ENCODE measurements at regions not wholly inside any gene's neighbourhood (a gene's known extent, or its start where the extent isn't known, plus 50 kb on each side); places are given as distances from the start of the nearest gene placed in this dataset.

DNA sequence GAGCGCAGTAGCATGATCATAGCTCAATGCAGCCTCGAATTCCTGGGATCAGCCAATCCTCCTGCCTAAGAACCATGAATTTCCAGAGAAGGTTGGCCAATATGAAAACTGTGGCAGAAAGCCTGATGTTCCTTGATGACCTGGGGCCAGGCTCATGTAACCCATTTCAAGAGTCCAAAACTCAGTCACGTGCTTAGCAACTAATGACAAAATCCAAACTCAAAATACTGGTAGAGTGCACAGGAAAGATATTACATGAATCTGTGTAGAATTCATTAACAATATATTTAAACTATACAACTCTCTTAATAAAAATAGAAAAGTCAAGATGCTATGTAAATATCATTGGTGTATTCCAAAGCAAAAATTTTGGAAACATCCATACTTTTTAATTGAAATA lies 265.7 kb upstream of the NDST3 start:
- TF ChIP-seq BHLHE40 (IDR thresholded peaks at IDR 0.05; ENCODE audit: borderline replicate concordance): no peak
- TF ChIP-seq ZNF384 (IDR thresholded peaks at IDR 0.05): no peak
- TF ChIP-seq FOXM1 (IDR thresholded peaks at IDR 0.05; ENCODE audit: borderline replicate concordance): no peak
- TF ChIP-seq SP1 (IDR thresholded peaks at IDR 0.05): no peak
- no peak for TF ChIP-seq PKNOX1 (IDR thresholded peaks at IDR 0.05)

All from HEK293T (cell line).